Fibroblast of lung (primary cell): ENCODE measurements at regions not wholly inside any gene's neighbourhood (a gene's known extent, or its start where the extent isn't known, plus 50 kb on each side); places are given as distances from the start of the nearest gene placed in this dataset.

ENCODE experiments used
- DNase-seq, 2 donors: peaks; one replicate each; pipeline versions ENCODE4 v3.0.0 to v3.0.0-alpha.2; 2010; ENCODE audit warnings: low read depth in 2 of 2
- H2AFZ ChIP-seq: 2 replicates; pipeline ENCODE4 v1.5.1; 2012; ENCODE audit warnings: low read length, control low read depth, inconsistent platforms
- H3K27ac ChIP-seq: 2 replicates; pipeline ENCODE4 v1.5.1; 2011; ENCODE audit warnings: low read length, control low read depth; ENCODE audit not compliant: insufficient read depth
- H3K27me3 ChIP-seq: 2 replicates; pipeline ENCODE4 v1.5.1; 2011; ENCODE audit warnings: mild to moderate bottlenecking, low read length; ENCODE audit not compliant: control insufficient read depth, insufficient read depth
- H3K36me3 ChIP-seq: 2 replicates; pipeline ENCODE4 v1.5.1; 2011; ENCODE audit warnings: low read length; ENCODE audit not compliant: control insufficient read depth, insufficient read depth
- H3K4me1 ChIP-seq: 2 replicates; pipeline ENCODE4 v1.5.1; 2011; ENCODE audit warnings: low read length; ENCODE audit not compliant: control insufficient read depth, insufficient read depth; ENCODE audit errors: extremely low read depth
- H3K4me2 ChIP-seq: 2 replicates; pipeline ENCODE4 v1.5.1; 2011; ENCODE audit warnings: low read length, control low read depth; ENCODE audit not compliant: insufficient read depth; ENCODE audit errors: extremely low read depth
- H3K4me3 ChIP-seq, 4 experiments: fragments of 200-600 bp in 1 of 4; sonication (generic) in 1 of 4; replicated peaks in 1 of 4; 2 replicates each; pipeline ENCODE4 v1.5.1; 2011 to 2016; ENCODE audit warnings: low read length in 4 of 4, low read depth in 3 of 4, mild to moderate bottlenecking in 3 of 4, control low read depth in 2 of 4, inconsistent platforms in 1 of 4, mixed read lengths in 1 of 4; ENCODE audit not compliant: insufficient read depth in 1 of 4; ENCODE audit errors: control extremely low read depth in 1 of 4
- H3K79me2 ChIP-seq: 2 replicates; pipeline ENCODE4 v1.5.1; 2012; ENCODE audit warnings: mild to moderate bottlenecking, low read length, inconsistent platforms; ENCODE audit not compliant: control insufficient read depth, insufficient read depth
- H3K9ac ChIP-seq: 2 replicates; pipeline ENCODE4 v1.5.1; 2011; ENCODE audit warnings: mild to moderate bottlenecking, low read length, control low read depth; ENCODE audit not compliant: insufficient read depth
- H3K9me3 ChIP-seq: 2 replicates; pipeline ENCODE4 v1.5.1; 2012; ENCODE audit warnings: low read depth, low read length; ENCODE audit not compliant: control insufficient read depth, insufficient read depth
- H4K20me1 ChIP-seq: 2 replicates; pipeline ENCODE4 v1.5.1; 2011; ENCODE audit warnings: low read length; ENCODE audit not compliant: control insufficient read depth, insufficient read depth; ENCODE audit errors: extremely low read depth
- EZH2 ChIP-seq: IDR thresholded peaks from 2 replicates; pipeline ENCODE4 v1.5.1; 2012; ENCODE audit warnings: low read length, control low read depth, mild to moderate bottlenecking; ENCODE audit errors: missing control alignments
- TF ChIP-seq, protein P1 (sequence below), 2 donors: IDR thresholded peaks in 1 of 2; conservative IDR thresholded peaks in 1 of 2; 1 replicate in 1 of 2; 2 replicates in 1 of 2; pipeline ENCODE4 v1.5.1; 2011 to 2012; ENCODE audit warnings: low read length in 2 of 2, control low read depth in 1 of 2, inconsistent platforms in 1 of 2, low read depth in 1 of 2, mild to moderate bottlenecking in 1 of 2

DNA sequence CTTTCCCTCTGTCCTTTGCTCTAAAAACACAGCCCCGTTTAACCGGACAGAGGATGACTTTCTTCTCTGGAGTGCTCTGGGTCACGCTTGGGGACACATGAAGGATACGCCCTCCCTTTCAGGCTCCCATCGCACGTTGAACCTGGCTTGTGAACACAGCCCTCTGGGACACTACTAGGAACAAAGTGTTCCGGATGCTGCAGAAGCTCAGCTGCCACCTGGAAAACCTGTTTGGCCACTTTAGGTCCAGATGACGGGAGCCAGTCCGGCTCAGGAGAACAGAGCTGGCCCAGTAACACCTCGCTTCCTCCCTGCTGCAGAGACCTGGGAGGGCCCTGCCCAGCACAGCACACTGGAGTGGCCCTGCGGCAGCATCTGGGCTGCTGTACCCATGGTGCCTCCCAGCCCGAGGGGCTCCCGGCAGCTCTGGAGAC lies 60.1 kb downstream of the GADD45G start:
- Histone ChIP-seq H3K9ac (no peak overlapping the region), H4K20me1 (no peaks in the 10 kb centered on the region), H3K4me2 (no peak overlapping the region), H3K79me2 (no peaks in the 10 kb centered on the region), H3K9me3 (no peaks in the 10 kb centered on the region), H3K27ac (no peak overlapping the region), H3K36me3 (no peaks in the 10 kb centered on the region), H3K4me1 (no peaks in the 10 kb centered on the region), H3K27me3 (no peaks in the 10 kb centered on the region), H2AFZ (no peak overlapping the region), H3K4me3 (no peak overlapping the region)
- TF ChIP-seq EZH2: no peak
- TF ChIP-seq, protein P1, sequence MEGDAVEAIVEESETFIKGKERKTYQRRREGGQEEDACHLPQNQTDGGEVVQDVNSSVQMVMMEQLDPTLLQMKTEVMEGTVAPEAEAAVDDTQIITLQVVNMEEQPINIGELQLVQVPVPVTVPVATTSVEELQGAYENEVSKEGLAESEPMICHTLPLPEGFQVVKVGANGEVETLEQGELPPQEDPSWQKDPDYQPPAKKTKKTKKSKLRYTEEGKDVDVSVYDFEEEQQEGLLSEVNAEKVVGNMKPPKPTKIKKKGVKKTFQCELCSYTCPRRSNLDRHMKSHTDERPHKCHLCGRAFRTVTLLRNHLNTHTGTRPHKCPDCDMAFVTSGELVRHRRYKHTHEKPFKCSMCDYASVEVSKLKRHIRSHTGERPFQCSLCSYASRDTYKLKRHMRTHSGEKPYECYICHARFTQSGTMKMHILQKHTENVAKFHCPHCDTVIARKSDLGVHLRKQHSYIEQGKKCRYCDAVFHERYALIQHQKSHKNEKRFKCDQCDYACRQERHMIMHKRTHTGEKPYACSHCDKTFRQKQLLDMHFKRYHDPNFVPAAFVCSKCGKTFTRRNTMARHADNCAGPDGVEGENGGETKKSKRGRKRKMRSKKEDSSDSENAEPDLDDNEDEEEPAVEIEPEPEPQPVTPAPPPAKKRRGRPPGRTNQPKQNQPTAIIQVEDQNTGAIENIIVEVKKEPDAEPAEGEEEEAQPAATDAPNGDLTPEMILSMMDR (conservative IDR thresholded peaks at IDR 0.05 in 1 of 2, IDR thresholded peaks at IDR 0.05 in 1 of 2; ENCODE audit: low read depth in 1 of 2, low read length in 2 of 2): no peak
- DNase-seq: no peak

DNA sequence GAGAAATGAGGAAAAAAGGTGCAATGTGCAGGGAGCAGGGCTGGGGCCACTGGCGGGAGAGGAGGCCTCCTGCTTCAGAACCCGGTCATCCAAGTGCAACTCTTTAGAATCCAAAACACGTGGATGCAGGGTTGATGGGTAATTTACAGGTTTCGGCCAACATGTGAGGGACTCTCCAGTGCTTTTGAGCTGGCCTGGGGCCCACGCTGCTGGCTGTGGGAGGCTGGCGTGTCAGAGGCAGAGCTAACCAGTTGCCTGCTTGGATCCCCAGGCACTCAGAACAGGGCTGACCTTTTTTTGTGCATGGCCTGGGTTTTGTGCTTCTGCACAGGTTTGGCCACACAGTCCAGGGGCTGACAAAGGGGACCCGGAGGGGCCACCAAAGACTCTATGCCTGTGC lies 61.6 kb downstream of the GADD45G start:
- Histone ChIP-seq H2AFZ (no peak overlapping the region), H3K4me2 (no peak overlapping the region), H3K27me3 (no peaks in the 10 kb centered on the region), H4K20me1 (no peaks in the 10 kb centered on the region), H3K9ac (no peak overlapping the region), H3K79me2 (no peaks in the 10 kb centered on the region), H3K4me1 (no peaks in the 10 kb centered on the region), H3K4me3 (no peak overlapping the region), H3K9me3 (no peaks in the 10 kb centered on the region), H3K36me3 (no peaks in the 10 kb centered on the region), H3K27ac (no peak overlapping the region)
- no peak for DNase-seq
- TF ChIP-seq, protein P1 (conservative IDR thresholded peaks at IDR 0.05 in 1 of 2, IDR thresholded peaks at IDR 0.05 in 1 of 2; ENCODE audit: low read depth in 1 of 2, low read length in 2 of 2): no peak
- no peak for TF ChIP-seq EZH2

DNA sequence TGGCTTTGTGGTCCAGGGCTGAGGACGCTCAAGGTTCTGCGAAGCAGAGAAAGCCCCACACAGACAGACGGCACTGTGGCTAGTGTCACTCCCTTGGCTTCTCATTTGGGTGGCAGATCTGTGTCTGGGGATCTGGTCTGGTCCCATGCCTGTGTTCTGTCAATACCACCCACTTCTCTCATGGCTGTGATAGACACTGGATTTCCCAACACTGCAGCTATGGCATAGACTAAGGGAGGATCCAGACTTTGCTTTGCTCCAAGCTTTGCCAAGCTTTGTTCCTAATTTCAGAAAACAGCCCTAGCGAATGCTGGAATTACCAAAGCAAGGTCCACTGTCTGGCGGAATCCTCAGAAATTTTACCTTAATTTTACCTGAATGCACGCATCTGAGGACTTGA lies 62.1 kb downstream of the GADD45G start:
- no peaks in the 10 kb centered on the region for H3K79me2 ChIP-seq
- no peak for DNase-seq
- H3K9ac ChIP-seq: no peak overlapping the region
- H3K27me3 ChIP-seq: no peaks in the 10 kb centered on the region
- H2AFZ ChIP-seq: no peak overlapping the region
- no peaks in the 10 kb centered on the region for H4K20me1 ChIP-seq
- H3K36me3 ChIP-seq: no peaks in the 10 kb centered on the region
- no peak overlapping the region for H3K4me2 ChIP-seq
- H3K4me1 ChIP-seq: no peaks in the 10 kb centered on the region
- TF ChIP-seq EZH2: no peak
- TF ChIP-seq, protein P1 (conservative IDR thresholded peaks at IDR 0.05 in 1 of 2, IDR thresholded peaks at IDR 0.05 in 1 of 2; ENCODE audit: low read depth in 1 of 2, low read length in 2 of 2): no peak
- H3K9me3 ChIP-seq: no peaks in the 10 kb centered on the region
- no peak overlapping the region for H3K4me3 ChIP-seq
- H3K27ac ChIP-seq: no peak overlapping the region
